B cell (primary cell): ENCODE measurements at regions not wholly inside any gene's neighbourhood (a gene's known extent, or its start where the extent isn't known, plus 50 kb on each side); places are given as distances from the start of the nearest gene placed in this dataset.

Experiments
- CTCF ChIP-seq: fragments of 200-600 bp; IDR thresholded peaks from one replicate; pipeline ENCODE4 v1.8.0; 2022; ENCODE audit warnings: antibody characterized with exemption, mild to moderate bottlenecking
- EZH2 ChIP-seq: IDR thresholded peaks from 2 replicates; pipeline ENCODE4 v1.6.1; 2012; ENCODE audit warnings: borderline replicate concordance, low read depth, mild to moderate bottlenecking, moderate library complexity, low read length; ENCODE audit not compliant: insufficient read depth, poor library complexity, severe bottlenecking

GRCh38 chr1:196071447-196071846 lies 536.8 kb downstream of the KCNT2 start:
- no peak for TF ChIP-seq CTCF
- TF ChIP-seq EZH2, result no peak
